NCI-H2029 treated with DMSO at 0.1 percent for 48 hours (cell line): ENCODE measurements at regions not wholly inside any gene's neighbourhood (a gene's known extent, or its start where the extent isn't known, plus 50 kb on each side); places are given as distances from the start of the nearest gene placed in this dataset.

ENCODE experiments used
- DNase-seq: peaks from one replicate; lab custom pipeline; 2025; lab: John Stamatoyannopoulos, UW

- DNase-seq, result no peak
Measured at GRCh38 chr12:54711669-54712068, 63.5 kb upstream of the DCD start.

- no peak for DNase-seq
Measured at GRCh38 chr12:54708826-54709225, 60.7 kb upstream of the DCD start.

GRCh38 chr12:54704202-54704601 lies 56.0 kb upstream of the DCD start:
- no peak for DNase-seq

GRCh38 chr12:54701940-54702592 lies 53.9 kb upstream of the DCD start:
- DNase-seq, result peak; percentile 45

GRCh38 chr12:54700849-54701248 lies 52.7 kb upstream of the DCD start:
- no peak for DNase-seq

GRCh38 chr12:54700301-54700700 lies 52.1 kb upstream of the DCD start:
- DNase-seq, result no peak
